Stimulated activated naive CD8-positive, alpha-beta T cell treated with anti-CD3 and anti-CD28 coated beads, Interleukin-15, Interleukin-2, amounts not matched to agents 100 ng/mL and 50 ng/mL, for 24 hours (primary cell): ENCODE measurements at regions not wholly inside any gene's neighbourhood (a gene's known extent, or its start where the extent isn't known, plus 50 kb on each side); places are given as distances from the start of the nearest gene placed in this dataset.
A peak's percentile ranks its signal among the peaks of the same experiment; 100 is the strongest.
"Not testable (repeated sequence)": the region's sequence is repeated elsewhere in the genome, so short reads cannot be mapped to it uniquely, and the experiment has no call there.

Experiments used
- H3K27ac Mint-ChIP-seq: one replicate; pipeline ENCODE4 v1.8.0; 2021; ENCODE audit warnings: mild to moderate bottlenecking, mixed read lengths
- H3K27me3 Mint-ChIP-seq: one replicate; pipeline ENCODE4 v1.8.0; 2021; ENCODE audit warnings: mixed read lengths
- H3K36me3 Mint-ChIP-seq: one replicate; pipeline ENCODE4 v1.8.0; 2021; ENCODE audit warnings: low read depth, mixed read lengths
- H3K4me1 Mint-ChIP-seq: one replicate; pipeline ENCODE4 v1.8.0; 2021; ENCODE audit warnings: low read depth, mixed read lengths
- H3K4me3 Mint-ChIP-seq: one replicate; pipeline ENCODE4 v1.8.0; 2021; ENCODE audit warnings: mild to moderate bottlenecking, mixed read lengths
- H3K9me3 Mint-ChIP-seq: one replicate; pipeline ENCODE4 v1.8.0; 2021; ENCODE audit warnings: mixed read lengths

GRCh38 chr6:118709859-118710350 is 58.5 kb upstream of the CEP85L start:
- Mint-ChIP-seq H3K4me1 (peaks cover 95% of the 10 kb centered on the region), H3K9me3 (peaks cover 3% of the 10 kb centered on the region), H3K27ac (peak overlapping the region; percentile 93), H3K36me3 (peaks cover 19% of the 10 kb centered on the region), H3K4me3 (peak overlapping the region; percentile 94), H3K27me3 (no peaks in the 10 kb centered on the region)

DNA sequence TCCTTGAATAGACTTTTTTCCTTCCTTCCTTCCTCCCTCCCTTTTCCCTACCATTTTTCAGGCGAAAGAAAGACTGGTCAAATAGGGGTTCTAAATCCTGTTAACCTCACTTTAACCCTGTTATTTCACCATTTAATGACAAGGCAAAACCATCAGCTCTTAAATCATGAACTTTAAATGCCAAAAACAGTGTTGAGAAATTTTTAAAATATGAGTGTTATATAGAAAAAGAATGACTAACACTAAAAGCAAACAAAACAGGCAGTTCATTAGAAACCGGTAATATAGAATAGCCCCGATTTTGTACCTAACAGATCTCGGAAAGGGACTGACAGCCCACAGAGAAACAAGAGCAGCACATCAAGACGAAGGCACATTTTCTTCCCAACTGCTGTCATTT is 57.4 kb upstream of the CEP85L start:
- H3K9me3 Mint-ChIP-seq, result peaks cover 3% of the 10 kb centered on the region
- H3K4me1 Mint-ChIP-seq, result peaks cover 99% of the 10 kb centered on the region
- peak overlapping the region; percentile 93 for H3K27ac Mint-ChIP-seq
- H3K4me3 Mint-ChIP-seq, result peak overlapping the region; percentile 94
- H3K27me3 Mint-ChIP-seq, result no peaks in the 10 kb centered on the region
- H3K36me3 Mint-ChIP-seq, result peaks cover 22% of the 10 kb centered on the region

- H3K4me3 Mint-ChIP-seq, result peak overlapping the region; percentile 94
- peak overlapping the region; percentile 93 for H3K27ac Mint-ChIP-seq
- H3K27me3 Mint-ChIP-seq, result no peaks in the 10 kb centered on the region
- H3K4me1 Mint-ChIP-seq, result peaks cover 95% of the 10 kb centered on the region
- H3K36me3 Mint-ChIP-seq, result peaks cover 22% of the 10 kb centered on the region
- peaks cover 3% of the 10 kb centered on the region for H3K9me3 Mint-ChIP-seq
Measured at GRCh38 chr6:118708055-118708454, 56.7 kb upstream of the CEP85L start.

DNA sequence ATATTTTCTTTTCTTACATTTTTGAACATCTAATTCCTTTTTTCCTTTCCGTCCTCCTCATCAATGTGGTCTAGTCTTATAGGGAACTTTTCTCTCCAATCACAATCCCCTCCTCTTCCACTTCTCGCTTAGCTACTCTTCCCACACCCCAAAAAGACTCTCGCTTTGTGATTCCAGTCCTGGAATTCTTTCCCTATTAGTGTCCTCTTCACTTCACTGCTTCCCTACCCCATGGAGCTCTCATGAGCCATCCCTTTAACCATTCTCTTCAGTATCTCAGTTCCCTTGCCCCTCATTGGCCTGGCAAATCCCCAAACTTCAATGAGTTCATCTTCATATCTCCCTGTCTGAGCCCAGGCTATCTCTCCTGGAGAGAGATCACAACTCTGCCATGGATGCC is 55.3 kb upstream of the CEP85L start:
- Mint-ChIP-seq H3K9me3 (peaks cover 4% of the 10 kb centered on the region), H3K27ac (peak overlapping the region; percentile 93), H3K27me3 (no peaks in the 10 kb centered on the region), H3K36me3 (peaks cover 25% of the 10 kb centered on the region), H3K4me1 (peaks cover 89% of the 10 kb centered on the region), H3K4me3 (peak overlapping the region; percentile 94)

GRCh38 chr6:118705544-118706491 is 54.4 kb upstream of the CEP85L start:
- H3K4me3 Mint-ChIP-seq, result peak overlapping the region; percentile 94
- peak overlapping the region; percentile 93 for H3K27ac Mint-ChIP-seq
- H3K36me3 Mint-ChIP-seq, result peaks cover 31% of the 10 kb centered on the region
- peaks cover 6% of the 10 kb centered on the region for H3K9me3 Mint-ChIP-seq
- no peaks in the 10 kb centered on the region for H3K27me3 Mint-ChIP-seq
- peaks cover 89% of the 10 kb centered on the region for H3K4me1 Mint-ChIP-seq

DNA sequence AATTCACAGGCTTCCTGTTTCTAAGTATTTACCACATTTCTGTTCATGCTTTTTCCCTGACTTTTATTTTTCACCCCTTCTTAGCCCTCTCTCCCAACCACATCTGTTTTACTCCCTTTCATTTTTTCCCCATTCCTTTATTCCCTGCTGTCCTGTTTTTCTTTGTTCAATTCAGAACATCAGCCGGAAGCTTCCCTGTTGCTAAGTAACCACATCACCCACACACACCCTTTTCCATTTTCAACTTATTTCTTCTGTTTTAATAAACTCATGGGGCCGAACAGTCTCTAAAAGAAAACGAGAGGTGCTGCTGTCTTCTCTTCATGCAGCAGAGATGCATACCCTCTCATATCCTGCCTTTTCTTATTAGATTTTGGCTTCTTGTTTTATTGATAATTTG is 53.5 kb upstream of the CEP85L start:
- Mint-ChIP-seq H3K36me3 (peaks cover 36% of the 10 kb centered on the region), H3K27me3 (no peaks in the 10 kb centered on the region), H3K27ac (peak overlapping the region; percentile 80)

GRCh38 chr6:118701260-118701659 is 49.9 kb upstream of the CEP85L start:
- Mint-ChIP-seq H3K4me1 (peaks cover 76% of the 10 kb centered on the region), H3K36me3 (peaks cover 54% of the 10 kb centered on the region)
- not testable (repeated sequence) for H3K27ac Mint-ChIP-seq, H3K4me3 Mint-ChIP-seq, H3K9me3 Mint-ChIP-seq, H3K27me3 Mint-ChIP-seq

More for the DNA sequence above, 53.5 kb upstream of the CEP85L start:
- H3K4me1 Mint-ChIP-seq, result peaks cover 89% of the 10 kb centered on the region
- peak overlapping the region; percentile 94 for H3K4me3 Mint-ChIP-seq
- H3K9me3 Mint-ChIP-seq, result peaks cover 5% of the 10 kb centered on the region
